SH-SY5Y (cell line): ENCODE measurements at regions not wholly inside any gene's neighbourhood (a gene's known extent, or its start where the extent isn't known, plus 50 kb on each side); places are given as distances from the start of the nearest gene placed in this dataset.

Experiments
- GATA2 ChIP-seq: IDR thresholded peaks from 2 replicates; pipeline ENCODE4 v1.6.1; 2011; ENCODE audit warnings: mild to moderate bottlenecking, low read depth, low read length
- GATA3 ChIP-seq: IDR thresholded peaks from 2 replicates; pipeline ENCODE4 v1.6.1; 2011; ENCODE audit warnings: low read depth, mild to moderate bottlenecking, low read length, moderate library complexity

DNA sequence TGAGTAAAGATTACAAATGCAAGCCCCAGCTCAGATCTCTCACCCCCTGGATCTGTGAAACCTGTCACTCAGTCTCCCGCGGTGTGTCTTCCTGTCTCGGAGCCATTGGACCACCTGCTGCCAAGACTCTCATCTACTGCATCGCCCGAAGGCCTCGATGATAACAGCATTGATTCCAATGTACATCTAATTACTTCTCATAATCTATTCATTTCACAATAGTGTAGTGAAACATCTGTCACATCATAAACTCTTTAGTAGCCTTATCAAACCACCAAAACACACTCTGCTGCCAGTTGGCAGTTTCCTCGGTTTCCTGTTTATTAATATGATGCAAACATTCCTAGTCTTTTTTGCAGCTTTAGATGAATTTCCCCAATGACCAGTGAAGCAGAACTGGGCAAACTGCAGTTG, 220.3 kb downstream of the POU4F1 start:
- TF ChIP-seq GATA3 (no peak), GATA2 (no peak)
